Ovary (tissue), 7 donors: ENCODE measurements at regions not wholly inside any gene's neighbourhood (a gene's known extent, or its start where the extent isn't known, plus 50 kb on each side); places are given as distances from the start of the nearest gene placed in this dataset.

Source experiments
- DNase-seq, 5 donors: peaks; one replicate each; pipeline ENCODE4 v3.0.0-alpha.2; 2019 to 2020
- H3K27ac ChIP-seq, 2 donors: fragments of 200-600 bp; one replicate each; pipeline versions ENCODE4 v1.5.1 to v1.8.0; 2019 to 2022
- H3K27me3 ChIP-seq: fragments of 200-600 bp; one replicate; pipeline ENCODE4 v1.8.0; 2022
- H3K36me3 ChIP-seq: fragments of 200-600 bp; sonication (generic); one replicate; pipeline ENCODE4 v1.5.1; 2019
- H3K4me1 ChIP-seq: one replicate; pipeline ENCODE4 v1.8.1; 2013; ENCODE audit warnings: mild to moderate bottlenecking, moderate library complexity; ENCODE audit not compliant: insufficient read depth
- H3K4me3 ChIP-seq: fragments of 200-600 bp; sonication (generic); one replicate; pipeline ENCODE4 v1.5.1; 2017
- H3K9me3 ChIP-seq, 2 donors: fragments of 200-600 bp in 1 of 2; sonication (generic) in 1 of 2; one replicate each; pipeline versions ENCODE4 v1.5.1 to v1.8.1; 2013 to 2019; ENCODE audit warnings: mild to moderate bottlenecking in 1 of 2, moderate library complexity in 1 of 2
- EP300 ChIP-seq: sonication (generic); formaldehyde crosslinking; IDR thresholded peaks from one replicate; pipeline ENCODE4 v1.6.1; 2017; ENCODE audit warnings: antibody characterized with exemption
- POLR2A ChIP-seq: fragments of 450-650 bp; IDR thresholded peaks from one replicate; pipeline ENCODE4 v1.6.1; 2017; ENCODE audit warnings: antibody characterized with exemption, mild to moderate bottlenecking, moderate library complexity
- WGBS, 3 donors: extraction: QIAGEN DNeasy Blood & Tissue Kit in 1 of 3; methylation state at CpG; one replicate each; pipeline versions ENCODE4 v1.1.5 to v1.1.7; 2013 to 2017; 5-methylcytosine and 5-hydroxymethylcytosine counted together
- intact Hi-C, 4 donors: fragments of 100-400 bp; cut with DNase I; formaldehyde crosslinking; loops; one replicate each; pipeline versions ENCODE4 v1.11.0 to v1.15.1; 2022 to 2023
- TF ChIP-seq, protein P1 (sequence below), 3 donors: fragments of 450-650 bp in 2 of 3; fragments of 200-600 bp in 1 of 3; IDR thresholded peaks; one replicate each; pipeline versions ENCODE4 v1.5.1 to v1.8.0; 2016 to 2022; ENCODE audit warnings: antibody characterized with exemption in 3 of 3, mild to moderate bottlenecking in 1 of 3
- donor health status: DM: no; HTN: no; CAD: no; lungs with moderate emphysema.
- donor health status: DM: no; HTN: no; CAD: no.
- donor health status: Bipolar disorder and iron deficiency.
- donor health status: DM: no; HTN: no; CAD: no.
- donor health status: DM: yes; HTN: yes; CAD: no.

DNA sequence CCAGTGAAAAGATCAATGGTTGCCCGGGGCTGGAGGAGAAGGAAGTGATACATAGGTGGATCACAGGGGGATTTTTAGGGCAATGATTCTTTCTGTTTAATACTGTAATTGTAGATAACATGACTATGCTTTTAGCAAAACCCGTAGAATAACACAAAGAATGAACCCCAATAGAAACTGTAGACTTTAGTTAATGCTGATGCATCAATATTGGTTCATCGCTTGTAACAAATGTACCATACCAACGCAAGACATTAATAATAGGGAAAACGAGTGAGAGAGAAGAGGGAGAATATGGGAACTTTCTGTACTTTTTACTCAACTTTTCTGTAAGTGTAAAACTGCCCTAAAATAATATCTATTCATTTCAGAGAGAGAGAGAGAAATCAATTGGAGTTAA, 383.3 kb upstream of the ATP11B start:
- no peak for DNase-seq
- Histone ChIP-seq H3K4me3 (no peak overlapping the region), H3K27me3 (no peaks in the 10 kb centered on the region), H3K27ac (no peak overlapping the region), H3K4me1 (no peaks in the 10 kb centered on the region), H3K9me3 (no peaks in the 10 kb centered on the region), H3K36me3 (no peaks in the 10 kb centered on the region)
- 79 to 89% (median 82%) methylated on average over 5 of the region's 5 CpGs for WGBS, 3 donors
- TF ChIP-seq POLR2A, result no peak
- no peak for TF ChIP-seq EP300
- TF ChIP-seq, protein P1, sequence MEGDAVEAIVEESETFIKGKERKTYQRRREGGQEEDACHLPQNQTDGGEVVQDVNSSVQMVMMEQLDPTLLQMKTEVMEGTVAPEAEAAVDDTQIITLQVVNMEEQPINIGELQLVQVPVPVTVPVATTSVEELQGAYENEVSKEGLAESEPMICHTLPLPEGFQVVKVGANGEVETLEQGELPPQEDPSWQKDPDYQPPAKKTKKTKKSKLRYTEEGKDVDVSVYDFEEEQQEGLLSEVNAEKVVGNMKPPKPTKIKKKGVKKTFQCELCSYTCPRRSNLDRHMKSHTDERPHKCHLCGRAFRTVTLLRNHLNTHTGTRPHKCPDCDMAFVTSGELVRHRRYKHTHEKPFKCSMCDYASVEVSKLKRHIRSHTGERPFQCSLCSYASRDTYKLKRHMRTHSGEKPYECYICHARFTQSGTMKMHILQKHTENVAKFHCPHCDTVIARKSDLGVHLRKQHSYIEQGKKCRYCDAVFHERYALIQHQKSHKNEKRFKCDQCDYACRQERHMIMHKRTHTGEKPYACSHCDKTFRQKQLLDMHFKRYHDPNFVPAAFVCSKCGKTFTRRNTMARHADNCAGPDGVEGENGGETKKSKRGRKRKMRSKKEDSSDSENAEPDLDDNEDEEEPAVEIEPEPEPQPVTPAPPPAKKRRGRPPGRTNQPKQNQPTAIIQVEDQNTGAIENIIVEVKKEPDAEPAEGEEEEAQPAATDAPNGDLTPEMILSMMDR (IDR thresholded peaks at IDR 0.05), result no peak
- intact Hi-C loops, result no loop called here

DNA sequence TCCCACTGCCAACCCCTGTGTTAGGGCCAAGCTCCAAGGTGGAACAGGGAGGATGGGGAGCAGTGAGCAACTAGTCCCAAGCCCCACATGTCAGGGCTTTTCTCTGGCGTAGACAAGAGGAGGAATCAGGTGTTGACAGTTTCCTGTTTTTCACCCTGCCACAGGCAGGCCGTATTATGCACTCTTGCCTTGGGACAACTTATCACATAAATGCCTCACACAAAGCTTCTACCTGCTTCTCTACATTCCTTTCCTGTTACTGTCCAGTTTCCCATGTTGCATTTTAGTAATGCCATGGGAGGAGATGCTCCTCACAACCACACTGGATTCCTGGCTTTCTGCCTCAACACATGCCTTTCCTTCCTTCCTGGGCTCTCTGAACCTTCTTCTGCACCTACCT, 381.2 kb upstream of the ATP11B start:
- no peak for DNase-seq
- WGBS, 3 donors, result 65 to 82% (median 70%) methylated on average over 2 of the region's 2 CpGs
- Histone ChIP-seq H3K4me3 (no peak overlapping the region), H3K27ac (no peak overlapping the region), H3K27me3 (no peaks in the 10 kb centered on the region), H3K36me3 (no peaks in the 10 kb centered on the region), H3K9me3 (no peaks in the 10 kb centered on the region), H3K4me1 (no peaks in the 10 kb centered on the region)
- intact Hi-C loops, result no loop called here
- no peak for TF ChIP-seq POLR2A
- TF ChIP-seq EP300, result no peak
- TF ChIP-seq, protein P1 (IDR thresholded peaks at IDR 0.05), result no peak

DNA sequence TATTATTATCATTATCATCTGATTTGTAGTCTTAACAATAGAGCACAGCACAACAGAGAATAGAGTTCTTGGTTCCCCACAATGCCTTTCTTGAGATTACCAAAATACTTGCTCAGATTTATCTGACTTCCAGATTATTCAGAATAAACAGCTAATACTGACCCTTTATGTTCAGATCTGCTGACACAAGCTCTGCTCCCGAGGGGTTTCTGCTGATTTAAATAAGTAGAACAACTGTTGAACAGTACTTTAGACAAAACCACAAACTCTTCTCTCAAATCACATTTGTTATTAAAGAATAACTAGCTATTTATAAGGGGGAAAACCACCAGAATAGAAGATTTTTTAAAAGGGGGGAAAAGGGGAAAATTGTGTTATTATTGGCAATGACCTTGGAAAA, 380.2 kb upstream of the ATP11B start:
- H3K27me3 ChIP-seq, result no peaks in the 10 kb centered on the region
- no peak overlapping the region for H3K4me3 ChIP-seq
- DNase-seq, result no peak
- H3K4me1 ChIP-seq, result no peaks in the 10 kb centered on the region
- no peaks in the 10 kb centered on the region for H3K36me3 ChIP-seq
- H3K9me3 ChIP-seq, result no peaks in the 10 kb centered on the region
- intact Hi-C loops, result no loop called here
- 33 to 40% (median 39%) methylated on average over 1 of the region's 1 CpG for WGBS, 3 donors
- TF ChIP-seq, protein P1 (IDR thresholded peaks at IDR 0.05), result no peak
- TF ChIP-seq EP300, result no peak
- TF ChIP-seq POLR2A, result no peak
- no peak overlapping the region for H3K27ac ChIP-seq

DNA sequence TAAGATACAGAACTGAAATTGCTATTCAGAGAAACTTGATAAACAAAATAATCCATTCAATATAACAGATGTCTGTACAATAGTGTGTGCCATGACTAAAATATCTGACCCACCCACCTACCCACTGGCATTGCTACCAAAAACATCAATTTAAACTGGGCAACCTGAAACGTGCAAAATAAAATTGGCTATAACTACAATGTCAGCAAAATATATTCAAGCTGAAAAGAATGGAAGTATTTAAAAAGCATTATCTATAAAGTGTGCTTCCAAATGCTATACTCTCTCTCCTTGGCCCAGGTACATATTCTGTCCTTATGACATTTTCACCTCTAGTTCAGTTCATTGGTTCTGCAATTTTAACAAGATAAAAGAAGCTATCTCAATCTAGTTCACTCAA, 379.6 kb upstream of the ATP11B start:
- no peak for TF ChIP-seq EP300
- TF ChIP-seq POLR2A, result no peak
- TF ChIP-seq, protein P1 (IDR thresholded peaks at IDR 0.05), result no peak
- WGBS, 3 donors, result 16 to 56% (median 30%) methylated on average over 1 of the region's 1 CpG
- H3K4me1 ChIP-seq, result no peaks in the 10 kb centered on the region
- no peaks in the 10 kb centered on the region for H3K36me3 ChIP-seq
- no peak overlapping the region for H3K27ac ChIP-seq
- no peaks in the 10 kb centered on the region for H3K9me3 ChIP-seq
- no peak overlapping the region for H3K4me3 ChIP-seq
- H3K27me3 ChIP-seq, result no peaks in the 10 kb centered on the region
- DNase-seq, result no peak
- intact Hi-C loops, result no loop called here

DNA sequence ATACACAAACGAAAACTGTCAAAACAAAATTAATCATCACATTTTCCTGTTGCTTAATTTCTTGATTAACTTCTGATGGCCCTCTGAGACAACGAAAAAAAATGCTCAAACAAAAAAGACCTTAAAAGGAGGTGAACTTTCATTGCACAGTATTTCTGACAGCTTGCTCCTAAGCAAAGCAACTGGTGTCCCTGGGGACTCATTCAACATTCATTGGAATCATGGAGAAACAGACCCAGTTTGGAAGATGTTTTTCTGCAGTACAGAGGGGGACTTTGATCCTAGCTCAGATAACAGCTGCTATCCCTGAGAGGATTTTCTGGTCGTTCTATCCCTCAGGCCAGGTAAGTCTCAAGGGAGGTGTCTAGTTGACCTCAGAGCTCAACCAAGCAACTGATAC, 378.7 kb upstream of the ATP11B start:
- no peak overlapping the region for H3K27ac ChIP-seq
- intact Hi-C loops, result no loop called here
- no peaks in the 10 kb centered on the region for H3K4me1 ChIP-seq
- no peaks in the 10 kb centered on the region for H3K36me3 ChIP-seq
- TF ChIP-seq POLR2A, result no peak
- TF ChIP-seq, protein P1 (IDR thresholded peaks at IDR 0.05), result no peak
- TF ChIP-seq EP300, result no peak
- H3K4me3 ChIP-seq, result no peak overlapping the region
- WGBS, 3 donors, result 26 to 41% (median 38%) methylated on average over 3 of the region's 3 CpGs
- no peak for DNase-seq
- H3K27me3 ChIP-seq, result no peaks in the 10 kb centered on the region
- H3K9me3 ChIP-seq, result no peaks in the 10 kb centered on the region
